Lower lobe of right lung (tissue), 2 donors: ENCODE measurements at regions not wholly inside any gene's neighbourhood (a gene's known extent, or its start where the extent isn't known, plus 50 kb on each side); places are given as distances from the start of the nearest gene placed in this dataset.

Source experiments
- ATAC-seq, 2 donors: fragments of 200-7000 bp; cut with Tn5 transposase; one replicate each; pipeline ENCODE4 v1.9.1; 2020 to 2022; ENCODE audit warnings: mild to moderate bottlenecking in 2 of 2, moderate library complexity in 2 of 2
- DNase-seq: peaks from one replicate; pipeline ENCODE4 v3.0.0-alpha.2; 2020
- H3K27ac ChIP-seq: fragments of 200-600 bp; one replicate; pipeline ENCODE4 v1.8.0; 2022
- H3K27me3 ChIP-seq: fragments of 200-600 bp; one replicate; pipeline ENCODE4 v1.8.0; 2022; ENCODE audit warnings: low read depth
- H3K36me3 ChIP-seq: fragments of 200-600 bp; one replicate; pipeline ENCODE4 v1.8.0; 2022; ENCODE audit warnings: mild to moderate bottlenecking
- H3K4me1 ChIP-seq: fragments of 200-600 bp; one replicate; pipeline ENCODE4 v1.8.0; 2022
- H3K4me3 ChIP-seq: fragments of 200-600 bp; one replicate; pipeline ENCODE4 v1.8.0; 2022; ENCODE audit warnings: mild to moderate bottlenecking
- H3K9me3 ChIP-seq: fragments of 200-600 bp; one replicate; pipeline ENCODE4 v1.8.0; 2022
- CTCF ChIP-seq: fragments of 200-600 bp; IDR thresholded peaks from one replicate; pipeline ENCODE4 v1.8.0; 2022; ENCODE audit warnings: antibody characterized with exemption, mild to moderate bottlenecking
- intact Hi-C: fragments of 100-400 bp; cut with DNase I; formaldehyde crosslinking; loops from one replicate; pipeline ENCODE4 v1.11.0; 2022
- donor health status: DM: no; HTN: yes; CAD: no; lungs with severe emphysema.

DNA sequence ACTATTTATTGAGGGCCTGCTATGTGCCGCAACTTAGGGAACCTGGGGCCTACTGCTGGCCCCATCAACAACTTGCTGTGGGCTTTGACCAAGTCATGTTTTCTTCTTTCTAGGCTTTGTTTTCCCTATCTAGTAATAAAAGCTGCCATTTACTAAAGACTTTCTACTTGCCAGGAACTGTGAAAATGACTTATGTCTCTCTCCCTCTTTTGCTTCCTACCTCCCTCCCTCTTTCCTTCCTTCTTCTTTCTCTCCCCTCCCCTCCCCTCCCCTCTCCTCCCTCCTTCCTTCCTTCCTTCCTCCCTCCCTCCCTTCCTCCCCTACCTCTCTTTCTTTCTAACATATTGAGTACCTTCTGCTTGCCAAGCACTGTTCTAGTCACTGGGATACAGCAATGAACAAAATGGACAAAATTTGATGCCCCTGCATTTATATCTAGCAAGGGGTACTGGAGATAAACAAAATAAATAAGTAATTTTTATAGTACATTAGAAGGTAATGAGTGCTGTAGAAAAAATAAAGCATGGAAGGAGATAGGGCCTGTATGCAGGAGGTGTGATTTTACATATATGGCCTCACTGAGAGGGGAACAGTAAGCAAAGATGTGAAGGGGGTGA lies 170.3 kb upstream of the USP24 start:
- peaks cover 7% of the 10 kb centered on the region for H3K9me3 ChIP-seq
- DNase-seq, result no peak
- intact Hi-C loops, result no loop called here
- no peak for TF ChIP-seq CTCF
- ATAC-seq, result no peak
- no peaks in the 10 kb centered on the region for H3K36me3 ChIP-seq
- no peak overlapping the region for H3K4me3 ChIP-seq
- H3K4me1 ChIP-seq, result no peaks in the 10 kb centered on the region
- no peaks in the 10 kb centered on the region for H3K27me3 ChIP-seq
- no peak overlapping the region for H3K27ac ChIP-seq

- Histone ChIP-seq H3K27me3 (no peaks in the 10 kb centered on the region), H3K27ac (no peak overlapping the region), H3K36me3 (no peaks in the 10 kb centered on the region), H3K4me3 (no peak overlapping the region), H3K9me3 (peaks cover 4% of the 10 kb centered on the region), H3K4me1 (no peaks in the 10 kb centered on the region)
- intact Hi-C loops, result no loop called here
- DNase-seq (no peak), ATAC-seq (no peak)
- TF ChIP-seq CTCF, result no peak
Measured at GRCh38 chr1:55384637-55385036, 169.5 kb upstream of the USP24 start.

DNA sequence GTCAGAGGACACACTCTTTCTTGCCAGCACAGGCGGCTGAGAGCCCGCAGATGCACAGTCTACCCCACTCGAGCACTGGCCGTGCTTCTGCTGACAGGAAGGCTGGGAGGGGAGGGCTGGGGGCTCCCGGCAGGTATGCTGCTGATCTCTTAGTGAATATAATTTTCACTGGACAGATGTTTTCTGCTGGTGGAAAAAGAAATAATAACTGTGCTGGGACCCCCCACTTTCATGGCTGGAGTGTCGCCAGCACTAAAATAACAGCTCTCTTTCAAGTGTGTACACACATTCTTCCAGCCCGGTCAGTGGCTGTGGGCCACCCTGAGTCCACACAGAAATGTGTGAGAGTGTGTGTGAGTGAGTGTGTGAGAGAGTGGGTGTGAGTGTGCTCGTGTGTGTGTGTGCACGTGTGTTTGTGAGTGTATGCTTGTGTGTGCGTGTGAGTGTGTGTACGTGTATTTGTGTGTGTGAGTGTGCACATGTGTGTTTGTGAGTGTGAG lies 167.7 kb upstream of the USP24 start:
- peak; percentile 59 to 64 for ATAC-seq
- H3K27ac ChIP-seq, result no peak overlapping the region

DNA sequence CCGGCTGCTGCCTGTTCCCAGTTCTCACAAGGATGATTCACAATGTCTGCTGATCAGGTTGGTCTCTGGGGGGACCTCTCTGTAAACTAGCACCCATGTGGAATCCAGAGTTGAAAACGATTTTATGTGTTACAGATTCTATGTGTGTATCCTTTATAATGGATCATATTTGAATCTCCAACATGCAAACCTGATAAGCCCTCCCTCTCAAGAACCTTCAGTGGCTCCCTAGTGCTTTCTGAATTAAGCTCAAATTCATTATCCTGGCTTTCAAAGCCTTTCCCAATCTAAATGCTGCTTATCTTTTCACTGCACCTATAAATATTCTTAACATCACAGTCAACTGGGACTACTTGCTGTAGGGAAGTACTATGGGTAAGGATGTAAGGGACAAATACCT lies 166.8 kb upstream of the USP24 start:
- intact Hi-C loops, result no loop called here
- H3K36me3 ChIP-seq, result no peaks in the 10 kb centered on the region
- no peak overlapping the region for H3K27ac ChIP-seq
- H3K27me3 ChIP-seq, result no peaks in the 10 kb centered on the region
- H3K4me1 ChIP-seq, result peaks cover 6% of the 10 kb centered on the region
- TF ChIP-seq CTCF, result no peak
- H3K4me3 ChIP-seq, result no peak overlapping the region
- ATAC-seq, result no peak
- no peak for DNase-seq
- no peaks in the 10 kb centered on the region for H3K9me3 ChIP-seq

More for the DNA sequence above, 167.7 kb upstream of the USP24 start:
- intact Hi-C loops, result no loop called here
- no peaks in the 10 kb centered on the region for H3K9me3 ChIP-seq
- H3K36me3 ChIP-seq, result no peaks in the 10 kb centered on the region
- peaks cover 6% of the 10 kb centered on the region for H3K4me1 ChIP-seq
- no peak for DNase-seq
- H3K27me3 ChIP-seq, result no peaks in the 10 kb centered on the region
- no peak overlapping the region for H3K4me3 ChIP-seq
- no peak for TF ChIP-seq CTCF

DNA sequence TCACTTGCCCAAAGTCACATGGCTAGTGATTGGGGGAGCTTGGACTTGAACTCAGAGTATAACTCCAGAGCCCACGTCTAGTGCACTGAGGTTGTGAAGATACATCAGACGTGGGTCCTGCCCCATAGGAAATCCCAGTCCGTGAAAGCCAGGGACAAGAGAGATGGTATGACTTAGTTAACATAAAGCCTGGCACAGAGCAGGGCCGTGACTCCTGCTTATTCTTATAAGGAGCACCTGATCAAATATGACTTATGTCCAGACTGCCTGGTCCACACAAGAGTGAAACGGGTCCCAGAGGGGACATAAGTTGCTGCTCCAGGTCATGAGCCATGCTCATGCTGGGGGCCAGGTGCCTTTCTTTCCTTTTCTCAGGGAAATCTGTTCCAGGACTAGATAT lies 166.3 kb upstream of the USP24 start:
- Histone ChIP-seq H3K9me3 (no peaks in the 10 kb centered on the region), H3K36me3 (no peaks in the 10 kb centered on the region), H3K27ac (no peak overlapping the region), H3K27me3 (no peaks in the 10 kb centered on the region), H3K4me3 (no peak overlapping the region), H3K4me1 (peaks cover 6% of the 10 kb centered on the region)
- intact Hi-C loops, result no loop called here
- DNase-seq (no peak), ATAC-seq (no peak)
- no peak for TF ChIP-seq CTCF
